COLO668 (cell line): ENCODE measurements at regions not wholly inside any gene's neighbourhood (a gene's known extent, or its start where the extent isn't known, plus 50 kb on each side); places are given as distances from the start of the nearest gene placed in this dataset.

ENCODE experiments used
- DNase-seq: peaks from one replicate; lab custom pipeline; 2025; ENCODE audit not compliant: unreplicated experiment; lab: John Stamatoyannopoulos, UW

DNA sequence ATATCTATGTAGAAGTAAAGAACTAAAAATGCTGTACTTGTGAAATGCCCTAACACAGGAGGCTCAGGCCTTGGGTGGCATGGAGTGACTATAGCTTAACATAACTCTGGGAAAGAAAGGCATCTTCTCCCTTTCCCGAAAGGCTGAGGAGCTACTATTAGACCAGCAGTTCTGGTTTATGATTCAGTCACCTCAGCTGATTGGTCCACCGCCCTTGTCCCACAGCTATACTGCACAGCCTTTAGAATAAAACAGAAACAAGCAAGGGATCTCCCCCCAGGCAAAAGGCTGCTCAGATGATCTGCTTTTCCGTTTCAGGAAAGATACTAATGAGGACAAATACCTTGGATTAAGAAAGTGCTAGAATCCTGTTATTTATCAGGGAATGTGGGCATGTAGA lies 171.3 kb downstream of the SNCA start:
- no peak for DNase-seq

GRCh38 chr4:89664521-89664920 lies 172.4 kb downstream of the SNCA start:
- DNase-seq = no peak

- DNase-seq = no peak
Measured at GRCh38 chr4:89661173-89661899, 175.6 kb downstream of the SNCA start.

DNA sequence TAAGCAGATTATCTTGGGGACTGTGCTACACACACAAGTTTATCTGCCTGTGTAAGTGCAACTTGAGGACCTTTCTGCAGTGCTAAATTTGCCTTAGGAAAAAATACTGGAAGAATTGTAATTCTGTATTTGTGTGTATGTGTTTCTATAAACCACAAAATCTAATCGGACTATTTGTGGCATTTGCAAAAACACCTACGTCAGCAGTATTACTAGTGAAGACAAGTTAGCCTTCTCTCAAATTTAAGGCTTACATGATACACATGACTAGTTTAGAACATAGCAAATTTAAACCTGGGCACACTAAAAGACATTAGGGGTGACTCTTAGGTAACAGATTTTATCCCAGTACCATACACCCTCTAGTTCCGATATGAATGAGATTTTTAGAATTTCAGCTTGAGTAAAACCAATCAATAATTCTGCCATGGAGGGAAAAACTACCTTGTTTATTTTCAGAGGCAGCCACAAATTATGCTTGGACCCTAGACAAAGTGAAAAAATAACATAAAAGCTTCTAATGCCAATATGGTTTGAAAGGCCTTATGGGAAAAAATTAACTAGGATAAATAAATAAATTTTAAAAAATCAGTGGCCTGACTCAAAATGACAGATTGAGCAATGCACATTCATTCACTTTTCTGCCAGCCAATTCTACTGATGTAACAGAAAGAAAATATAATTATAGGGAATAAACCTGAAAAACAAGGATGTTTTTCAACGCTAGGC lies 176.4 kb downstream of the SNCA start:
- DNase-seq = no peak

DNA sequence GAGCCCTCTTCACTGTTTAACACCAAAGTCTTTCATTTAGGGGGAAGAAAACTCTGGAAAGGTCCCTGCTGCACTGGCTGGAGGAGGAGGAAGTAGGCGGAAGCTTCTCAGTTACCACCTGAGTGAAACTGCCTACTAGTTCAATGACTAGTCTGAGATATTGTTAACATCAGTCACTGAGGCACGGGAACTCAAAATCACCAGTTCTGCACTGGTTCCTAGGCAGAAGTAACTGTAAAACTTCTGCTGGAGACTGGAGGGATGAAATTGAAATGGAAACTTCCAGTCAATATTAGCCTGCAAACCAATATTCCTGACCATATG lies 178.3 kb downstream of the SNCA start:
- DNase-seq = no peak

DNA sequence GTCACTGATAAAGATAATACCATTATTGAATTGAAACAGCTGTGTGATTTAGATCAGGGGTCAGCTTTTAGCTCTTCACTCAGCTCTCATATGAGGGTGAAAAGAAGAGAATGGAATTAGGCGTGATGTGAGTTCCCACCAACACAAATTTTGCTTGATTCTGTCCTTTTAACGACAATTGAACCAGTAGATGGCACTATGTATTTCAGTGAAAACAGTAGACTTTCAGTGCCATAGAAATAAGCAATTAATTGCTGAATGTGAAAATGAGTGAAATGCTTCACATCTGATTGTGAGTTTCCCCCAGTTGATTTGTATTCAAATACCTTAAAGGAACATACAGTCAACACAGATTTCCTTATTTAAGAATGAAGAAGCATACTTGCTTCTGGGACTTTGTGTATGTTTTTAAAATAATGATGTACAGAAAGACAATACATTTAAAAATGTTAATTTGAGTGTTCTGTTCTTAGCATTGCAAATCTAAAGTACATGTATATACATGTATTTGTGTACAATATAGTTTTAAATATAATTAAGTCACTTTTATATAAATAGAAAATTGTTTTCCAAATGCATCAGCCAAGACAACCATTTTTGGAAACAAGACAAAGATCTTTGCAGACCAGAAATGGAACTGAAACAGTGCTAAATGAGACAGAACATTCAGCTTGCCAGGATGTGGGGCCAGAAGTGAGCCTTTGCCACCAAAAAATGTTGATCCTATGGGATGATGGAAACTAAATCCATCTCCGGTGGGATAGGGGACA lies 178.8 kb downstream of the SNCA start:
- DNase-seq = no peak

GRCh38 chr4:89653012-89653411 lies 183.9 kb downstream of the SNCA start:
- no peak for DNase-seq

DNA sequence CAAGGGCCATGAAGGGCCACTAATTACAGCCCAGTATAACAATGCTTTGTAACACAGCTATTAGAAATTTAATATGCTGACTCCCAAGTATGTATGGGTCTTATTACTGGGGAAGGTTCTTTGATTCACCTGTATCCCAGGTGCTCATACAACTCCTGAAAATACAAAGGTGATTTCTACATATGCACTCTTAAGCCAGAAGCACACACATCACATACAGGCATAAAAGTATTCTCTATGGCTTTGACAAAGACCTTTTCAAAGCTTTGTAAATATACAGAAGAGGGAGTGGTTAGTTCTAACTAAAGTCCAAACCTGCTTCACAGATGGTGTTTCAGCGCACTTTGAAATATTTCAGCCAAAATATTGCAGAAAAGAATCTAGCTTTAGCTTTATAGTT lies 191.5 kb downstream of the SNCA start:
- DNase-seq = no peak

GRCh38 chr4:89641367-89641687 lies 195.6 kb downstream of the SNCA start:
- DNase-seq = no peak

- DNase-seq = no peak
Measured at GRCh38 chr4:89640620-89641366, 196.2 kb downstream of the SNCA start.

DNA sequence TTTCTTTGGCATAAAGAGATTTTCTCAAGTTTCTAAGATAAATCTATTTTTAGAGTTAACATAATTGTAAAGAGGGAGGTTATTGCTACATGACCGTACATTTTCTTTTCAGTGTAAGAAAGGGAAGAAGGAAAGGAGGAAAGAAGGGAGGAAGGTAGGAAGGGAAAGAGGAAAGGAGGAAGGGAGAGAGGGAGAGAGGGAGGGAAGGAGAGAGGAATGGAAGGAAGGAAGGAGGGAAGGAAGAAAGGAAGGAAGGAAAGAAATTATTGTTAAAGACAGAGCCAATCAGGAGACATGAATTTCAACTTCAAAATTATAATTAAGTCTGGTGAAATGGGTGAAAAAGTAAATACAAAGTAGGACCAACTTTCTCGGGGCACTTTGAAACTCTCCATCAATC lies 197.6 kb downstream of the SNCA start:
- no peak for DNase-seq

DNA sequence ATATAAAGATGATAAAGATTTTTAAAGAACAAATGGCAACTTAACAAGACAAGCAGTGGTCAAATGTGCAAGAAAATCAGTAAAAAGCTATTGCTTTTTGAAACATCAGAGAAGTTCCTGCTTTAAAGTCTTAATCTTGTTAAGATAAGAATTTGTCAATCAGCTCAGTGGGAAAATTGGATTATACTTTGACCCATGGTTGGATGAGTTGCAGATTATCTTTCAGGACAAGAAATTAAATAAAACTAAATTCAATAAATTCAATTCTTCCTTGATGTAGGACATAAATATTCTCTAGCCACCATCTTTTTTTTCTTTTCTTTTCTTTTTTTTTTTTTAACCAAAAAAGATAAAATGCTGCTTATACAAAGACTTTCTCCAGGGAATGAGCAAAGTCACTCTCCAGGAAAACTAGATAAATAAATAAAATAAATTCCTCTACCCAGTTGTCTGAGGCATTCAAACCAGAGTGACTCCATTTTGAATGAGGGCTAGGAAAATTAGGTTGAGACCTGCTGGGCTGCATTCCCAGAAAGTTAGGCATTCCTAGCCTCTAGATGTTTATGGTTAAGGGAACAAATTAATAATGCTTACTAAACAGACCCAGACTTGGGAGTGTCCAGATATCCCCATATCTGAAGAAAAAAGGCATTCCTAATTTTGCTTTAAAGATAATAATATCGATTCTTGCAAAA lies 211.2 kb downstream of the SNCA start:
- DNase-seq = no peak

DNA sequence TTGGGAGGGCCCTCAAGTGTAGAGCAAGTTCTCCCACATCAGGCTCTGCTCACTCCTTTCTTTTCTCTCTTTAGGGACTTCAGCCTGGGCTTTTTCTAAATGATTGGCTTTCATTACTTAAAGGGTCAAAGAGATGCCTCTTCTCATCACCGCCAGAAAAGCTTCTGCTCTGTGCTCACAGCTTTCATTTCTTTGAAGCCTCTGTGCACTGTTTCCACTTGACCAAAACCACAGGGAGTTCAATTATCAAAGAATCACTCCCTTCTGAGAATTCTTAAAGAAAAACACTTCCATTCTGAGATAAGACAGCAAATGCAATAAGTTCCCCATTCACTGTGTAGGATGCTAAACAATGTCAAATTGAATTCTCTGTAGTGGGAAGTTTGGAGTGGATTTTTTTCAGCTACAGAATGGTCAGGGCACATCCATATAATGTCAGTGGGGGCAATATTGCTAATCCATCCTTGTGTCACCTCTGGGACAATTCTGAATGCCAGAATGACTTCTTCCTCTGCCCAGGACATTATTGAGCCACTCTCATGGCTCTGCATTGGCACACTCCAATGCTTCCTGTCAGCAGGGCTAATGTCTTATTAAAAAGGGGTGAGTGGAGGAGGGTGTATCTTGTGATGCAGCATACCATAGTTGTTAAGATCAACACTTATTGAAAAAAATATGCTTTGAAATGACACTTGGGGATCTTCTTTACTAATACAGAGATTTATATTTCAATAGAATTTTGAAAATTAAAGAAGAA lies 217.6 kb downstream of the SNCA start:
- DNase-seq = no peak

- no peak for DNase-seq
Measured at GRCh38 chr4:89618151-89618550, 218.8 kb downstream of the SNCA start.

DNA sequence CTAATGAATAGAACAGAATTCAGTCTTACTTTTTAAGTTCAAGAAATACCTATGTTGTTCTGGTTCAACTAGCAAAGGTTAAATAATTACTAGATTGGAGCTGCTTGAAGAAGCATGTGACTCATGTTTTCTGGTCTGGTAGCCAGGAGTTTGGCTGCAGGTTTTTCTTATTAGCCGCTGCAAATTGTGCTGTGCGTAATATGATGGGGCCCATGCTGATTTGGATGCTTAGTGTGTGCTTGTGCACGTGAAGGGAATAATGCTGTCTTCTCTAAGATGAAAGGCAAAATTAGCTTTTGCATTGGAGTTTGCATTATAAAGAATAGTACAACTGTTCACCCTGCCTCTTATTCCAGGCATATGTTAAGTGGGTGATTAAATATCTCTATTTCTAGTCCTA lies 219.6 kb downstream of the SNCA start:
- DNase-seq = no peak

GRCh38 chr4:89616382-89616781 lies 220.6 kb downstream of the SNCA start:
- no peak for DNase-seq

GRCh38 chr4:89615051-89615450 lies 221.9 kb downstream of the SNCA start:
- no peak for DNase-seq

GRCh38 chr4:89614155-89614554 lies 222.8 kb downstream of the SNCA start:
- no peak for DNase-seq

DNA sequence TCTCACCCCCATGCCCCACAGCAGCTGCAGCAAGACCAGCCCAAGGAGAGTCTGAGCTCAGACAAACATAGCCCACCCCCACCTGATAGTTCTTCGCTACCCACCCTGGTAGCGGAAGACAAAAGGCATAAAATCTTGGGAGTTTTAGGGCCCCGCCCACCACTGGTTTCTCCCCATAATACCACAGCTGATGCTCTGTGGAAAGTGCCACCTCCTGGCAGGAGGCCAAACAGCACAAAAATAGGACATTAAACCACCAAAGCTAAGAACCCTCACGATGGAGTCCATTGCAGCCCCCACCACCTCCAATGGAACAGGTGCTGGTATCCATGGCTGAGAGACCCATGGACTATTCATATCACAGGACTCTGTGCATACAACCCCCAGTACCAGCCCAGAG lies 226.7 kb downstream of the SNCA start:
- no peak for DNase-seq

DNA sequence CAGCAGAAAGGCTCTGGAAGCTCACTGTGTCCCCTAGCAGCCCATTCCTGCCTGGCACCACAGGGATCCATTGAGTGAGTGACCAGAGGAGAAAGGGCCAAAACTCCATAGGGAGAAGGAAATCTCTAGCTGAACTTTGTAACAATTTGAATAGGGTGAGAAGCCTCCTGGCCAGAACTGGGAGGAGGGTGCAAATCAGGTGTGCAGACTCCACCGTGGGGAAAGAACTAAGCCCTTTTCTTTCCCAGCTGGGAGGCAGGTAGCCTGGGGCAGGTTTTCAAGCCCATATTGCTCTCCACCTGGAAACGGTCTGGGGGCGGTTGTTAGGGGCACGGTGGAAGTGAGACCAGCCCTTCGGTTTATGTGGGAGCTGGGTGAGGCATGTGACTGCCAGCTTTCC lies 227.2 kb downstream of the SNCA start:
- DNase-seq = no peak
